NCI-H2196 (cell line): ENCODE measurements at regions not wholly inside any gene's neighbourhood (a gene's known extent, or its start where the extent isn't known, plus 50 kb on each side); places are given as distances from the start of the nearest gene placed in this dataset.

Source experiments
- DNase-seq: peaks from one replicate; lab custom pipeline; 2025; ENCODE audit not compliant: unreplicated experiment; lab: John Stamatoyannopoulos, UW

DNA sequence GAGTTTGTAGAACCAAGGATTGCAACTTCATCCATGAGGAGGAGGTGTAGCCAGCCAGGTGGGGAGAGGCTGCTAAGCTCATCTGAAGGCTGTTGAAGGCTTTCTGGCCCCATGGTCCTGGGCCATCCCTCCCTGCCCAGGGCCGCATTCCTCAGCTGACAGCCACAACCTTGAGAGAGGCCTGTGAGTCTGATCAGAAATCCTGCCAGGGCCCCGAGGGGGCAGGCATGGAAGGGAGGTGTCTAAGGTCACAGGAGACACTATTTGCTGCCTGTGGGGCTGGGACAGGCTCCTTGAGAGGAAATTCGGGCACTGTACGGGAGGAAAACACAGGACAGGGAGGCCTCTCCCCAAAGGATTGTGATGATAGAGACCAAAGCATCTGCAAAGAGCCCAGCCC lies 88.1 kb upstream of the IGLL5 start:
- no peak for DNase-seq

- no peak for DNase-seq
Measured at GRCh38 chr22:22800716-22801115, 86.9 kb upstream of the IGLL5 start.

- DNase-seq, result no peak
Measured at GRCh38 chr22:22802339-22802970, 85.2 kb upstream of the IGLL5 start.

DNA sequence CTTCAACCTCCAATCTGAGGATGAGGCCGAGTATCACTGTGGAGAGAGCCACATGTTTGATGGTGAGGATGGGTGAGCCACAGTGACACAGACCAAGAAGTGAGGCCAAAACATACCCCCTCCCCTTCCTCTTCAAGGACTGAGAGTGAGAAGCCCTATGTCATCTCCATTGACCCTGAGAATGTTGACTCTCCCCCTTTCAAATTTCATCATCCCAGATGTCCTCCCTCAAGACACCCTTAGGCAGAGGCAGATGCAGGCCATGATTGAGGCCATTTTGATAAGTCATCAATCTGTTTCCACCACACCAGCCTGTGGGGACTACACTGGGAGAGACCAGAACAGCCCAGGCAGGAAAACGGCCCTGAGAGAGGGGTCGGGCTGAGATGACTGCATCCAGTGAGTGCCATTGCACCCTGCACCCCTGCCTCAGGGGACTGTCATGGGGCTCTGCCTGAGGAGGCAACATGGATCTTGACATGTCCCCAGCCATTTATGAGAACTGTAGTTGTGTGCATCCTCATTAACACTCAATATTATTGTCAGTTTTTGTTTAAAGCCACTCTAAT lies 84.2 kb upstream of the IGLL5 start:
- no peak for DNase-seq

DNA sequence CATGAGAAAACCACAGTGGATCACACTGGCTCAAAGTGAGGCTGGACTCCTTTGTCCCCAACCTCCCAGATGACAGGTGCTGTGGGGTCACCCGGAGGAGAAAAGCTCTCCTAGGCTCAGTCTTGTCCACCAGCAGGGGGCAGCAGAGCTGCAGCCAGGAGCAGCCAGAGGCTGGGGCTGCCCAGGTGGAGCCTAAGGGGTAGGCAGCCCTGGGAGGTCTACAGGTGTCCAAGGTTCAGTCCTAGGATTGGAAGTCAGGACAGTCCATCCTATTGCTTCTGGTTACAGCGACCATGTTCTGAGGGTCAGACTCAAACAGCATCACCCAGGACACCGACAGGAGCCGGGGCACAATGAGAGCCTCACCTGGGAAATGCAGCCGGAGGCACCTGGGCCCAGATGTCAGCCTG lies 77.6 kb upstream of the IGLL5 start:
- peak; percentile 15 for DNase-seq

GRCh38 chr22:22810471-22810870 lies 77.1 kb upstream of the IGLL5 start:
- DNase-seq, result no peak

- DNase-seq, result no peak
Measured at GRCh38 chr22:22811016-22812009, 76.3 kb upstream of the IGLL5 start.

- DNase-seq, result no peak
Measured at GRCh38 chr22:22812031-22812905, 75.3 kb upstream of the IGLL5 start.

DNA sequence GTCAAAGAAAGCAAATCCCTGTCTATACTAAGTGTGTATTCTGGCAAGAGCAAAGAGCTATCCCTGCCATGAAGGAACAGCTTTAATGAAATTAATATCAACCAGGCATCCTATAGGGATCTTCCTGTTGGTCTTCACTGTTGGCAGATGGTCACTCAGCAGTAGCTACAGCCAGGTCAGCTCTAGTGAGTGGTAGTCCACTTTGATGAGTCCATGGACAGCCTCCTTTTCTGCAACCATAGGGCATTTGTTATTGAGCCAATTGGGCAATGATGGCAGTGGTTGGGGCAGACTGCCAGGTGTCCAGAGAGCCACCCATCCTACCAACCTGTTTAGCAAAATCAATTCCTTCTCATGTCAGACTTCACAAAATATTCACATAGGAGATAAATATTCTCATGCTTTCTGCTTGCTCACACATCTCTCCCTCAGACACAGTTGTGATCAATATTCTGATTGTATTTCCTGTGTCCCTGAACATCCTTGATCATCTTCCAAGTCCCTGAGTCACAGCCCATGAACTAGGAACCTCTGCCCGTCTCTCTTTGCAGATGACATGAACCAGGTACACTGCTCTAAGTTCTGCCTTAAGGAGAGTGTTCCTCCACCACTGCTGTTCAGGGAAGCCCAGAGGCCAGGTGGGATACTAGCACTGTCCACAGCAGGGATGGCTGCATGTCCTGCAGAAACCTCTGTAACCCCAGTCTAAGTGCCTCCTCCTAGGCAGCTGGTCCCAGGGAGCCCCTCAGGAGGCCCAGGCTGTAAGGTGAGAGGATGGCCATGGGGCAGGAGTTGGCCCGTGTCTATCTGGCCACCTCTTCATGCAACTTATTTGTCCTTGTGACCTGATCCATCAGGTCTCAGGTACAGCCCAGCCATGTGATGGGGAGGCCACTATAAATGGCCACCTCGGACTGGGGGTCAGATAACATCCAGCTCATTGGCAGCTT lies 74.2 kb upstream of the IGLL5 start:
- no peak for DNase-seq

GRCh38 chr22:22814666-22815396 lies 72.8 kb upstream of the IGLL5 start:
- DNase-seq, result no peak

GRCh38 chr22:22815397-22816170 lies 72.0 kb upstream of the IGLL5 start:
- DNase-seq, result no peak

GRCh38 chr22:22816171-22816514 lies 71.5 kb upstream of the IGLL5 start:
- DNase-seq, result no peak

DNA sequence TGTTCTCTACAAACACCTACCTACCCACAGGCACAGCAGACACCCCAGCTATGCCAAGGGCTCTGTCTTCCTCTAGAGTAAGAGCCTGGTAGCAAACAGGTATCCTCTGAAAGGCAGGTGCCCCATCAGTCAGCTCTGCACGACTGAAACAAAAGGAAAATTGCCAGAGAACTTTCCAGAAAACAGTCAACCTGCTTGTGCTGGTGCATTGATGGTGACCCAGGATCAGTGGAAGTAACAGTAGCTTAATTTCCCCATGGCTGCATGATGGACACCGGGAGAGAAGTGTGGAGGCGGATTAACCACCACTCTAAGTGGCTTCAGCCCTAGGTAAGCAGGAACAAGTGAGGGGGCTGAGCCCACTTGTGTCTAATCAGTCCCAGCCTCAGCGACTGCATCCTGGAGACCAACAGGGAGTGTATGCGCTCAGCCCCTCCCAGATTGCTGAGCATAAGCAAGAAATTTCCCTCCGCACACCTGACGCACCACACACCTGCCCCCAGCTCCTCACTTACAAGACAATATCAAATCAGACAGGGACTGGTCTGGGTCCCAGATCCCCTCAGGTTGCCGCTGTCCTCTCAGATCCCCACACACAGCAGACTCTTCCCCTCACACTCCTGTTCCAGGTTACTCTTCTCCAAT lies 70.7 kb upstream of the IGLL5 start:
- DNase-seq, result no peak

DNA sequence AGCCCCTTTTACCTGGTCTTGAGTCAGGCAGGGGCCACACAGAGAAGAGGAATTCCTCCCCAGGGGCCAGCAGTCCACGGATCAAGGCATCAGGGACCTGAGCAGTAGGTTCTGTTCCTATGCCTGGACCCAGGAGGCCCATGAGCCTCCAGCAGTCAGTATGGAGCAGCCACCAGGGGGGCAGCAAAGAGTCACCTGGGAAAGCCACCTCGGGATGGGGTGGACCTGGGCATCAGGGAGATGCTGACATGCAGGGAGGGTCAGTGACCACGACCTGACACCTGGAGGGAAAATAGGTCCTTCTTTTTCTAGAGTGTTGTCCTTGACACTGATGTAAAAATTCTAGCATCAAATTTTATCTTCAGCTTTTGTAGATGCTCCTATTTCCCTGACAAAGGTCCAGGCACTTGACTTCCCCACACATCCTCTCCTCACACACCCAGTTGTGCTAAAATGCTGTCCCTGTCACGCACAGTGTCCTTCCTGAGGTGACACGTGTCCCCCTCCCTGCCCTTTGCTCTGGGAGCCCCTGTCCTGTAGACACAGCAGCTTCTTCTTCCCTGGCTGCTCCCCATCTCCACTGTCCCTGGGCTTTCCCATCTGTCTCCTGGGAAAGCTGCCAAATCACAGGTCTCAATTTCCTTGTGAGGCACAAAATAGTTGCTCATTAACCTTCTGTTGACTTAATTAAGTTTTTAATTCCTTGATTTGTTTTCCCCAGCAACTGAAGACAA lies 70.0 kb upstream of the IGLL5 start:
- no peak for DNase-seq

DNA sequence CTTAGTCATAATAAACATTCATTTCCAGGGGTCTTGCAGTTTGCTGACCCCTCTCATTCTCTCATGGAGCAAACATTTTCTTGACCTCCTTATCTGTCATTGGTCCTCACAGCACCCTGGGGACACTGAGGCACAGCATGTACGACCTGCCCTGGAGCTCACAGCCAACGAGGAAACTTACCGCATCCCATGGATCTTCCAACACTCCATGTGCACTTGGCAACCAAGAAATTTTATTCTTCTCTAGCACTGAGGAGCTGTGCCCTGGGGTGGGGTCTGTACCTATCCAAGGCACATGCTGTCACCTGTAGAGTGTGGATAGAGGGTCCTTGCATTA lies 69.4 kb upstream of the IGLL5 start:
- no peak for DNase-seq

DNA sequence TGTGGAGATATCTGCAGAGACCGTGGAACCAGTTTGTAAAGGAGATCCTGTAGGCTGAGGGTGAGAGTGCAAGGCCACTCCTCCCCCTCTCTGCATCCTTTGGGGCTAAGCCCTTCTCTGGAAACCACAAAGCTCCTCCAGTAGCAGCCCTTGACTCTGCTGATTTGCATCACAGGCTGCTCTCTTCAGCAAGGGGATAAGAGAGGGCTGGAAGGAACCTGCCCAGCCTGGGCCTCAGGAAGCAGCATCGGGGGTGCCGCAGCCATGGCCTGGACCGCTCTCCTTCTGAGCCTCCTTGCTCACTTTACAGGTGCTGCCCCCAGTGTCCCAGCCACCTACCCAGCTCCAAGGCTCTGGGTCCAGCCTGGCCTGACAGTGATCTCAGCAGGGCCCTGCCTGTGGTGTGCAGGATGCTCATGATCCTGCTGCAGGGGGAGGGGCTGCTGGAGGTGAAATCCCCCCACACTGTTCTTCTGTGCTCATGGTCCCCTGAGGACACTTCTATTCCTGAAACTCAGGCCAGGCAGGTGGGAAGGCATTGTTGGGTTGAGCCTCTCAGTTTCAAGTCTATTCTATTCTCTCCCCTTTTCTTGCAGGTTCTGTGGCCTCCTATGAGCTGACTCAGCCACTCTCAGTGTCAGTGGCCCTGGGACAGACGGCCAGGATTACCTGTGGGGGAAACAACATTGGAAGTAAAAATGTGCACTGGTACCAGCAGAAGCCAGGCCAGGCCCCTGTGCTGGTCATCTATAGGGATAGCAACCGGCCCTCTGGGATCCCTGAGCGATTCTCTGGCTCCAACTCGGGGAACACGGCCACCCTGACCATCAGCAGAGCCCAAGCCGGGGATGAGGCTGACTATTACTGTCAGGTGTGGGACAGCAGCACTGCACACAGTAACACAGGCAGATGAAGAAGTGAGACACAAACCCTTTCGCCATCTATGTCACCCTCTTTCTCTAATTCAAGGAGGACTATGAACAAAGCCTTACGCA lies 68.5 kb upstream of the IGLL5 start:
- no peak for DNase-seq
